Vagina (tissue), 2 donors: ENCODE measurements at regions not wholly inside any gene's neighbourhood (a gene's known extent, or its start where the extent isn't known, plus 50 kb on each side); places are given as distances from the start of the nearest gene placed in this dataset.

Experiments used
- POLR2AphosphoS5 ChIP-seq, 2 donors: sonication (generic); formaldehyde crosslinking; IDR thresholded peaks; one replicate each; pipeline ENCODE4 v1.9.0; 2017; ENCODE audit warnings: antibody characterized with exemption in 2 of 2, mild to moderate bottlenecking in 2 of 2, low read depth in 1 of 2; ENCODE audit not compliant: insufficient read depth in 1 of 2
- TF ChIP-seq, protein P1 (sequence below), 3 experiments: fragments of 450-650 bp in 2 of 3; fragments of 200-600 bp in 1 of 3; sonication (generic) in 1 of 3; IDR thresholded peaks; one replicate each; pipeline ENCODE4 v1.5.1; 2017 to 2019; ENCODE audit warnings: antibody characterized with exemption in 3 of 3, mild to moderate bottlenecking in 2 of 3, moderate library complexity in 2 of 3

DNA sequence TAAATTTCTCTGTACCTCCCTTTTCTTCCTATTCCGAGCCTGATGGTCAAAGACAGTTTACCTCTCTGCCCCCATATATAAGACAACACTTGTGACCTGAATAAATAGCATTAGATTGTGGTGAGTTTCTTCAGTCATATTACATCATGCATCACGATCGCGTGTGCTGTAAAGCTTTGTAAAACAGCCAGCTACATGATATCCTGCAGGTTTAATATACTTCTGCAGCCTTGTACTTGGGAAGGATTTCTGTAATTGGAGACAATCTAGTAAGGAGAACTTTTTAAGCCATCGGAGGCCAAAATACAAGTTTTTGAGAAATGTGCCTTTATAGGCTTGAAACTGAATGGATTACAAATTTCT, 711.8 kb upstream of the WWC1 start:
- TF ChIP-seq, protein P1, sequence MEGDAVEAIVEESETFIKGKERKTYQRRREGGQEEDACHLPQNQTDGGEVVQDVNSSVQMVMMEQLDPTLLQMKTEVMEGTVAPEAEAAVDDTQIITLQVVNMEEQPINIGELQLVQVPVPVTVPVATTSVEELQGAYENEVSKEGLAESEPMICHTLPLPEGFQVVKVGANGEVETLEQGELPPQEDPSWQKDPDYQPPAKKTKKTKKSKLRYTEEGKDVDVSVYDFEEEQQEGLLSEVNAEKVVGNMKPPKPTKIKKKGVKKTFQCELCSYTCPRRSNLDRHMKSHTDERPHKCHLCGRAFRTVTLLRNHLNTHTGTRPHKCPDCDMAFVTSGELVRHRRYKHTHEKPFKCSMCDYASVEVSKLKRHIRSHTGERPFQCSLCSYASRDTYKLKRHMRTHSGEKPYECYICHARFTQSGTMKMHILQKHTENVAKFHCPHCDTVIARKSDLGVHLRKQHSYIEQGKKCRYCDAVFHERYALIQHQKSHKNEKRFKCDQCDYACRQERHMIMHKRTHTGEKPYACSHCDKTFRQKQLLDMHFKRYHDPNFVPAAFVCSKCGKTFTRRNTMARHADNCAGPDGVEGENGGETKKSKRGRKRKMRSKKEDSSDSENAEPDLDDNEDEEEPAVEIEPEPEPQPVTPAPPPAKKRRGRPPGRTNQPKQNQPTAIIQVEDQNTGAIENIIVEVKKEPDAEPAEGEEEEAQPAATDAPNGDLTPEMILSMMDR (IDR thresholded peaks at IDR 0.05) = no peak
- TF ChIP-seq POLR2AphosphoS5 (IDR thresholded peaks at IDR 0.05; ENCODE audit: insufficient read depth in 1 of 2, low read depth in 1 of 2) = no peak
